ENCODE measurements at regions not wholly inside any gene's neighbourhood (a gene's known extent, or its start where the extent isn't known, plus 50 kb on each side); places are given as distances from the start of the nearest gene placed in this dataset.

- DNase-seq, result no peak
Measured at GRCh38 chr5:13328316-13328715, 616.2 kb downstream of the DNAH5 start.

- DNase-seq, result no peak
Measured at GRCh38 chr5:13325765-13326164, 618.7 kb downstream of the DNAH5 start.

GRCh38 chr5:13322769-13323168 lies 621.7 kb downstream of the DNAH5 start:
- DNase-seq, result no peak

- no peak for DNase-seq
Measured at GRCh38 chr5:13317654-13318053, 626.8 kb downstream of the DNAH5 start.

- no peak for DNase-seq
Measured at GRCh38 chr5:13316176-13316575, 628.3 kb downstream of the DNAH5 start.

- DNase-seq, result no peak
Measured at GRCh38 chr5:13307480-13307879, 637.0 kb downstream of the DNAH5 start.

GRCh38 chr5:13303445-13303844 lies 641.0 kb downstream of the DNAH5 start:
- DNase-seq, result no peak

- peak; percentile 33 for DNase-seq
Measured at GRCh38 chr5:13278811-13279210, 665.7 kb downstream of the DNAH5 start.

- DNase-seq, result peak; percentile 3
Measured at GRCh38 chr5:13278148-13278547, 666.3 kb downstream of the DNAH5 start.

GRCh38 chr5:13276156-13276555 lies 668.3 kb downstream of the DNAH5 start:
- no peak for DNase-seq

GRCh38 chr5:13263701-13264100 lies 680.8 kb downstream of the DNAH5 start:
- no peak for DNase-seq

- DNase-seq, result no peak
Measured at GRCh38 chr5:13253111-13253510, 691.4 kb downstream of the DNAH5 start.

GRCh38 chr5:13252699-13253098 lies 691.8 kb downstream of the DNAH5 start:
- DNase-seq, result no peak

- no peak for DNase-seq
Measured at GRCh38 chr5:13251623-13252376, 692.7 kb downstream of the DNAH5 start.

- no peak for DNase-seq
Measured at GRCh38 chr5:13250464-13251291, 693.8 kb downstream of the DNAH5 start.

GRCh38 chr5:13249854-13250253 lies 694.6 kb downstream of the DNAH5 start:
- DNase-seq, result no peak

- no peak for DNase-seq
Measured at GRCh38 chr5:13248253-13248652, 696.2 kb downstream of the DNAH5 start.

GRCh38 chr5:13246053-13246452 lies 698.4 kb downstream of the DNAH5 start:
- DNase-seq, result no peak

- no peak for DNase-seq
Measured at GRCh38 chr5:13244151-13244550, 700.3 kb downstream of the DNAH5 start.

- no peak for DNase-seq
Measured at GRCh38 chr5:13227513-13227912, 717.0 kb downstream of the DNAH5 start.

GRCh38 chr5:13218518-13218917 lies 726.0 kb downstream of the DNAH5 start:
- DNase-seq, result no peak

- no peak for DNase-seq
Measured at GRCh38 chr5:13217636-13218035, 726.9 kb downstream of the DNAH5 start.

- DNase-seq, result no peak
Measured at GRCh38 chr5:13215806-13216205, 728.7 kb downstream of the DNAH5 start.

GRCh38 chr5:13215370-13215769 lies 729.1 kb downstream of the DNAH5 start:
- no peak for DNase-seq

Data from NCI-H510A treated with DMSO at 0.1 percent for 48 hours (cell line).